ENCODE measurements at regions not wholly inside any gene's neighbourhood (a gene's known extent, or its start where the extent isn't known, plus 50 kb on each side); places are given as distances from the start of the nearest gene placed in this dataset.
"Not testable (repeated sequence)": the region's sequence is repeated elsewhere in the genome, so short reads cannot be mapped to it uniquely, and the experiment has no call there.

- Histone ChIP-seq H3K79me2 (ENCODE audit: insufficient read depth, low read length) (no peaks in the 10 kb centered on the region), H4K20me1 (ENCODE audit: insufficient read depth, low read length) (no peaks in the 10 kb centered on the region), H3K4me2 (ENCODE audit: low read length) (no peak overlapping the region), H3K27ac (ENCODE audit: low read depth, low read length) (no peak overlapping the region), H3K27me3 (ENCODE audit: insufficient read depth, low read length) (no peaks in the 10 kb centered on the region), H3K4me1 (ENCODE audit: insufficient read depth, low read length) (no peaks in the 10 kb centered on the region), H3K9me3 (ENCODE audit: insufficient read depth, low read depth, low read length) (no peaks in the 10 kb centered on the region), H3K4me3 (ENCODE audit: insufficient read depth, low read depth, low read length) (no peak overlapping the region), H2AFZ (ENCODE audit: low read depth, low read length) (no peak overlapping the region), H3K36me3 (ENCODE audit: insufficient read depth, low read length) (no peaks in the 10 kb centered on the region), H3K9ac (ENCODE audit: low read length) (no peak overlapping the region)
- H3K27ac Mint-ChIP-seq (ENCODE audit: unreplicated experiment): no peak overlapping the region
- H3K9me3 Mint-ChIP-seq (ENCODE audit: unreplicated experiment): peaks cover 19% of the 10 kb centered on the region
- no peaks in the 10 kb centered on the region for H3K36me3 Mint-ChIP-seq (ENCODE audit: low read depth, unreplicated experiment)
- peaks cover 16% of the 10 kb centered on the region for H3K27me3 Mint-ChIP-seq (ENCODE audit: low read depth, unreplicated experiment)
- FAIRE-seq: no peak
- no peak for TF ChIP-seq CTCF (IDR thresholded peaks at IDR 0.05; ENCODE audit: insufficient read depth, low read depth, low read length)
- no peak for TF ChIP-seq EZH2 (IDR thresholded peaks at IDR 0.05; ENCODE audit: insufficient read depth, low read length)
- no peaks in the 10 kb centered on the region for H3K4me1 Mint-ChIP-seq (ENCODE audit: low read depth, unreplicated experiment)
- H3K4me3 Mint-ChIP-seq (ENCODE audit: unreplicated experiment): no peak overlapping the region
- no peak for DNase-seq (ENCODE audit: low read depth)
These were observed 79.3 kb upstream of the ETV3 start for GRCh38 chr1:157217486-157217885.

- TF ChIP-seq CTCF (IDR thresholded peaks at IDR 0.05; ENCODE audit: insufficient read depth, low read depth, low read length): no peak
- TF ChIP-seq EZH2 (IDR thresholded peaks at IDR 0.05; ENCODE audit: insufficient read depth, low read length): no peak
- no peaks in the 10 kb centered on the region for H3K79me2 ChIP-seq (ENCODE audit: insufficient read depth, low read length)
- Mint-ChIP-seq H3K27ac (ENCODE audit: unreplicated experiment) (no peak overlapping the region), H3K36me3 (ENCODE audit: low read depth, unreplicated experiment) (no peaks in the 10 kb centered on the region), H3K9me3 (ENCODE audit: unreplicated experiment) (peaks cover 18% of the 10 kb centered on the region), H3K4me1 (ENCODE audit: low read depth, unreplicated experiment) (no peaks in the 10 kb centered on the region), H3K27me3 (ENCODE audit: low read depth, unreplicated experiment) (peaks cover 10% of the 10 kb centered on the region), H3K4me3 (ENCODE audit: unreplicated experiment) (no peak overlapping the region)
- no peaks in the 10 kb centered on the region for H4K20me1 ChIP-seq (ENCODE audit: insufficient read depth, low read length)
- no peaks in the 10 kb centered on the region for H3K4me1 ChIP-seq (ENCODE audit: insufficient read depth, low read length)
- FAIRE-seq: no peak
- no peaks in the 10 kb centered on the region for H3K36me3 ChIP-seq (ENCODE audit: insufficient read depth, low read length)
- no peaks in the 10 kb centered on the region for H3K9me3 ChIP-seq (ENCODE audit: insufficient read depth, low read depth, low read length)
- no peak overlapping the region for H3K27ac ChIP-seq (ENCODE audit: low read depth, low read length)
- DNase-seq (ENCODE audit: low read depth): no peak
- H3K9ac ChIP-seq (ENCODE audit: low read length): no peak overlapping the region
- H3K27me3 ChIP-seq (ENCODE audit: insufficient read depth, low read length): peaks cover 2% of the 10 kb centered on the region
- no peak overlapping the region for H2AFZ ChIP-seq (ENCODE audit: low read depth, low read length)
- H3K4me3 ChIP-seq (ENCODE audit: insufficient read depth, low read depth, low read length): no peak overlapping the region
- H3K4me2 ChIP-seq (ENCODE audit: low read length): no peak overlapping the region
These were observed 75.6 kb upstream of the ETV3 start for GRCh38 chr1:157213836-157214235.

GRCh38 chr1:157209514-157209913 is 71.3 kb upstream of the ETV3 start:
- no peaks in the 10 kb centered on the region for H3K9me3 ChIP-seq (ENCODE audit: insufficient read depth, low read depth, low read length)
- H3K36me3 Mint-ChIP-seq (ENCODE audit: low read depth, unreplicated experiment): no peaks in the 10 kb centered on the region
- no peaks in the 10 kb centered on the region for H3K36me3 ChIP-seq (ENCODE audit: insufficient read depth, low read length)
- H3K9ac ChIP-seq (ENCODE audit: low read length): no peak overlapping the region
- H3K27me3 Mint-ChIP-seq (ENCODE audit: low read depth, unreplicated experiment): no peaks in the 10 kb centered on the region
- no peak overlapping the region for H3K4me2 ChIP-seq (ENCODE audit: low read length)
- H3K79me2 ChIP-seq (ENCODE audit: insufficient read depth, low read length): no peaks in the 10 kb centered on the region
- no peak for DNase-seq (ENCODE audit: low read depth)
- no peaks in the 10 kb centered on the region for H3K4me1 ChIP-seq (ENCODE audit: insufficient read depth, low read length)
- peaks cover 2% of the 10 kb centered on the region for H3K27me3 ChIP-seq (ENCODE audit: insufficient read depth, low read length)
- no peaks in the 10 kb centered on the region for H3K4me1 Mint-ChIP-seq (ENCODE audit: low read depth, unreplicated experiment)
- peaks cover 15% of the 10 kb centered on the region for H3K9me3 Mint-ChIP-seq (ENCODE audit: unreplicated experiment)
- no peak overlapping the region for H3K4me3 Mint-ChIP-seq (ENCODE audit: unreplicated experiment)
- no peak overlapping the region for H3K27ac ChIP-seq (ENCODE audit: low read depth, low read length)
- H3K4me3 ChIP-seq (ENCODE audit: insufficient read depth, low read depth, low read length): no peak overlapping the region
- TF ChIP-seq CTCF (IDR thresholded peaks at IDR 0.05; ENCODE audit: insufficient read depth, low read depth, low read length) (no peak), EZH2 (IDR thresholded peaks at IDR 0.05; ENCODE audit: insufficient read depth, low read length) (no peak)
- H3K27ac Mint-ChIP-seq (ENCODE audit: unreplicated experiment): no peak overlapping the region
- FAIRE-seq: no peak
- no peak overlapping the region for H2AFZ ChIP-seq (ENCODE audit: low read depth, low read length)
- H4K20me1 ChIP-seq (ENCODE audit: insufficient read depth, low read length): no peaks in the 10 kb centered on the region

- H3K4me1 ChIP-seq (ENCODE audit: insufficient read depth, low read length); H3K27ac ChIP-seq (ENCODE audit: low read depth, low read length); H4K20me1 ChIP-seq (ENCODE audit: insufficient read depth, low read length); H3K36me3 Mint-ChIP-seq (ENCODE audit: low read depth, unreplicated experiment); H3K79me2 ChIP-seq (ENCODE audit: insufficient read depth, low read length); H3K9me3 Mint-ChIP-seq (ENCODE audit: unreplicated experiment); H3K4me2 ChIP-seq (ENCODE audit: low read length); H3K4me1 Mint-ChIP-seq (ENCODE audit: low read depth, unreplicated experiment); H2AFZ ChIP-seq (ENCODE audit: low read depth, low read length); H3K9me3 ChIP-seq (ENCODE audit: insufficient read depth, low read depth, low read length); H3K4me3 ChIP-seq (ENCODE audit: insufficient read depth, low read depth, low read length); FAIRE-seq; H3K4me3 Mint-ChIP-seq (ENCODE audit: unreplicated experiment); H3K36me3 ChIP-seq (ENCODE audit: insufficient read depth, low read length); H3K27me3 Mint-ChIP-seq (ENCODE audit: low read depth, unreplicated experiment); DNase-seq (ENCODE audit: low read depth); H3K9ac ChIP-seq (ENCODE audit: low read length); H3K27ac Mint-ChIP-seq (ENCODE audit: unreplicated experiment); H3K27me3 ChIP-seq (ENCODE audit: insufficient read depth, low read length): not testable (repeated sequence)
These were observed 67.8 kb upstream of the ETV3 start for GRCh38 chr1:157205982-157206381.
